ENCODE measurements at regions not wholly inside any gene's neighbourhood (a gene's known extent, or its start where the extent isn't known, plus 50 kb on each side); places are given as distances from the start of the nearest gene placed in this dataset.

DNA sequence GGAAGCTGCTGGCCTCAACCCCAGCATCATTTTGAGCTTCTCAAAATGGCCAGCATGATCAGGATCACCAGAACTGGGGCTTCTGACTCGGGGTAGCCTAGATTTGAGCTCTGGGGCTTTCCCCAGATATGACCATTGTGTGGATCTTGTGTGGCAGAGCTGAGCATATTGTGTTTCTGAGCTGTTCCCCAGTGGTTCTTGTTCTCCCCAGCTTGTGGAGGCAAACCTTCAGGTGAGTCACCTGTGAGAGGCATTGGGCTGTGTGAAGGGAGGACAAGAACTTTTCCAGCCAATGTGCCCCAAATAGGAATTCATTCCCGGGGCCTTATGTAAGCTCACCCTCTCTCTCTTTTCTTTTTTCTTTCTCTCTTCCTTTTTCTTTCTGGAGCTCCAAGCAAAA is 80.7 kb upstream of the PITX1 start:
- TF ChIP-seq, protein P1, sequence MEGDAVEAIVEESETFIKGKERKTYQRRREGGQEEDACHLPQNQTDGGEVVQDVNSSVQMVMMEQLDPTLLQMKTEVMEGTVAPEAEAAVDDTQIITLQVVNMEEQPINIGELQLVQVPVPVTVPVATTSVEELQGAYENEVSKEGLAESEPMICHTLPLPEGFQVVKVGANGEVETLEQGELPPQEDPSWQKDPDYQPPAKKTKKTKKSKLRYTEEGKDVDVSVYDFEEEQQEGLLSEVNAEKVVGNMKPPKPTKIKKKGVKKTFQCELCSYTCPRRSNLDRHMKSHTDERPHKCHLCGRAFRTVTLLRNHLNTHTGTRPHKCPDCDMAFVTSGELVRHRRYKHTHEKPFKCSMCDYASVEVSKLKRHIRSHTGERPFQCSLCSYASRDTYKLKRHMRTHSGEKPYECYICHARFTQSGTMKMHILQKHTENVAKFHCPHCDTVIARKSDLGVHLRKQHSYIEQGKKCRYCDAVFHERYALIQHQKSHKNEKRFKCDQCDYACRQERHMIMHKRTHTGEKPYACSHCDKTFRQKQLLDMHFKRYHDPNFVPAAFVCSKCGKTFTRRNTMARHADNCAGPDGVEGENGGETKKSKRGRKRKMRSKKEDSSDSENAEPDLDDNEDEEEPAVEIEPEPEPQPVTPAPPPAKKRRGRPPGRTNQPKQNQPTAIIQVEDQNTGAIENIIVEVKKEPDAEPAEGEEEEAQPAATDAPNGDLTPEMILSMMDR (IDR thresholded peaks at IDR 0.05) = no peak
- no peak for TF ChIP-seq POLR2A (IDR thresholded peaks at IDR 0.05)
- TF ChIP-seq POLR2AphosphoS5 (IDR thresholded peaks at IDR 0.05) = no peak
- no peak for TF ChIP-seq EP300 (IDR thresholded peaks at IDR 0.05)
